ENCODE measurements at regions not wholly inside any gene's neighbourhood (a gene's known extent, or its start where the extent isn't known, plus 50 kb on each side); places are given as distances from the start of the nearest gene placed in this dataset.

DNA sequence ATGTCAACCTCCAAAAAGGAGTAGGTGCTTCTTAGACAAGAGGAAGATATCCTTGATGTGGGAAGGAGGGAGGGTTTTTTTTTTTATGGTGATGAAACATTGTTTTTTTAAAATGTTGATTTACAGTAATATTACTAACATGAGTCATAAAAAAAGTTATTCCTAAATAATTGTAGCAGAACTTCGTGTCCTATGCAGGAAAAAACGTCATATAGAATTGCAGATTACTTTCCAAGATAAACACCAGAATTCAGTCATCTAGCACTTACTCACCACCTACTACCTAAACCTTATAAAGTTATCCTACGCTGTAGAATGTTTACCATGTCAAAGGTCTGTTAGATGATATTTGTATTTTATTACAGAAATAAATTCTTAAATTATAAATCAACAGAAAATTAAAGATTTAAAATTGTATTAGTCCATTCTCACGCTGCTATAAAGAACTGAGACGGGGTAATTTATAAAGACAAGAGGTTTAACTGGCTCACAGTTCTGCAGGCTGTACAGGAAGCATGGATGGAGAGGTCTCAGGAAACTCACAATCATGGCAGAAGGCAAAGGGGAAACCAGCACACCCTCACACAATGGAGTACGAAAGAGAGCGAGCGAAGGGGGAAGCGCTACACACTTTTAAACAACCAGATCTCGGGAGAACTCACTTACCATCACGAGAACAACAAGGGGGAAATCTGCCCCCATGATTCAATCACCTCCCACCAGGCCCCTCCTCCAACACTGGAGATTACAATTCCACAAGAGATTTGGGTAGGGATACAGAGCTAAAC, 105.2 kb upstream of the NEBL start:
- ATAC-seq (ENCODE audit: low FRiP score in 2 of 2) (no peak), DNase-seq (no peak)
- no peaks in the 10 kb centered on the region for H3K27me3 ChIP-seq
- no peaks in the 10 kb centered on the region for H3K9me3 ChIP-seq
- no peak overlapping the region for H3K27ac ChIP-seq
- TF ChIP-seq, protein P1, sequence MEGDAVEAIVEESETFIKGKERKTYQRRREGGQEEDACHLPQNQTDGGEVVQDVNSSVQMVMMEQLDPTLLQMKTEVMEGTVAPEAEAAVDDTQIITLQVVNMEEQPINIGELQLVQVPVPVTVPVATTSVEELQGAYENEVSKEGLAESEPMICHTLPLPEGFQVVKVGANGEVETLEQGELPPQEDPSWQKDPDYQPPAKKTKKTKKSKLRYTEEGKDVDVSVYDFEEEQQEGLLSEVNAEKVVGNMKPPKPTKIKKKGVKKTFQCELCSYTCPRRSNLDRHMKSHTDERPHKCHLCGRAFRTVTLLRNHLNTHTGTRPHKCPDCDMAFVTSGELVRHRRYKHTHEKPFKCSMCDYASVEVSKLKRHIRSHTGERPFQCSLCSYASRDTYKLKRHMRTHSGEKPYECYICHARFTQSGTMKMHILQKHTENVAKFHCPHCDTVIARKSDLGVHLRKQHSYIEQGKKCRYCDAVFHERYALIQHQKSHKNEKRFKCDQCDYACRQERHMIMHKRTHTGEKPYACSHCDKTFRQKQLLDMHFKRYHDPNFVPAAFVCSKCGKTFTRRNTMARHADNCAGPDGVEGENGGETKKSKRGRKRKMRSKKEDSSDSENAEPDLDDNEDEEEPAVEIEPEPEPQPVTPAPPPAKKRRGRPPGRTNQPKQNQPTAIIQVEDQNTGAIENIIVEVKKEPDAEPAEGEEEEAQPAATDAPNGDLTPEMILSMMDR (IDR thresholded peaks at IDR 0.05) = no peak
- H3K36me3 ChIP-seq = no peaks in the 10 kb centered on the region
- H3K4me3 ChIP-seq = no peak overlapping the region
- WGBS, 2 donors = 59 to 61% methylated on average over 11 of the region's 11 CpGs
- no peaks in the 10 kb centered on the region for H3K4me1 ChIP-seq

DNA sequence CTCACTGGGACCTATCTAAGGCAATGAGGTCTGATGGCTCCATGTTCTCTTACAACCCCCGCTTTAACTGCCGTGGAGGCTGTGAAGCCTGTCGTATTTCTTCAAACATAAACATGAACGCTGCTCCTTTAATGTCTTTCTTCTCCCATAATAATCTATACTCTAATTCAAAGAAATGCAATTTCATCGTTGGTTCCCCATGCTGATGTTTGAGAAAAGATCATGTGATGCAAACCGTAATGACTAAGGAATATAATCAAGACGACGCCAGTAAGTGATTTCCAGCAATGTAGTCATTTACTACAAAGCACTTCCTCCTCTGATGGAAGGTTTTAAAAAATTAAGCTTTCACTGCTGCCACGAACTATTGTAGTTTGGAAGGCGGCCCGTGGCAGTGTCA, 102.6 kb upstream of the NEBL start:
- H3K27ac ChIP-seq = no peak overlapping the region
- no peak for ATAC-seq (ENCODE audit: low FRiP score in 2 of 2)
- no peak for DNase-seq
- H3K4me3 ChIP-seq = no peak overlapping the region
- peaks cover 0 to 5% (median 0%) of the 10 kb centered on the region in 4 donors for H3K4me1 ChIP-seq
- 87 to 90% methylated on average over 11 of the region's 11 CpGs for WGBS, 2 donors
- H3K9me3 ChIP-seq = no peaks in the 10 kb centered on the region
- no peaks in the 10 kb centered on the region for H3K36me3 ChIP-seq
- TF ChIP-seq POLR2A (IDR thresholded peaks at IDR 0.05) = no peak
- TF ChIP-seq, protein P1 (IDR thresholded peaks at IDR 0.05) = no peak
- H3K27me3 ChIP-seq = no peaks in the 10 kb centered on the region

DNA sequence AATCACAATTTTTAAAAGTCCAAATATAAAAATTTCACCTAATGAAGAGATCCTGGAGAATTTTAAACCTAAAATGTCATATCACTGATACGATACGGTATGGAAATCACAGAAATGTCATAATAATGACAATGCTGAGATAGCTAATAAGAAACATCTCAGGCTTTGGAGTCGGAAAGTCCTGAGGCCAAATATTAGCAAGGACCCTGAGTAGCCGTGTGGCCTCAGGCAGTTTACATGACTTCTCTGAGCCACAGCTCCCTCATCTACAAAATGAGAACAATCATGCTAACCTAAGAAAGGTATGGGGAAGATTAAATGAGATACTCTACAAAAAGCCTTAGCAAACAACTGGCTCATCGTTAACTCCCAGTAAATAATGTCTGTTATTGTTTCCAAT, 100.9 kb upstream of the NEBL start:
- H3K27ac ChIP-seq = no peak overlapping the region
- H3K4me1 ChIP-seq = peaks cover 0 to 5% (median 0%) of the 10 kb centered on the region in 4 donors
- TF ChIP-seq, protein P1 (IDR thresholded peaks at IDR 0.05) = no peak
- TF ChIP-seq POLR2A (IDR thresholded peaks at IDR 0.05) (no peak), EP300 (IDR thresholded peaks at IDR 0.05) (no peak), POLR2AphosphoS5 (IDR thresholded peaks at IDR 0.05) (no peak)
- ATAC-seq (ENCODE audit: low FRiP score in 2 of 2) (no peak), DNase-seq (no peak)
- H3K36me3 ChIP-seq = no peaks in the 10 kb centered on the region
- no peaks in the 10 kb centered on the region for H3K27me3 ChIP-seq
- no peak overlapping the region for H3K4me3 ChIP-seq
- no peaks in the 10 kb centered on the region for H3K9me3 ChIP-seq
- 88 to 93% methylated on average over 5 of the region's 5 CpGs for WGBS, 2 donors

DNA sequence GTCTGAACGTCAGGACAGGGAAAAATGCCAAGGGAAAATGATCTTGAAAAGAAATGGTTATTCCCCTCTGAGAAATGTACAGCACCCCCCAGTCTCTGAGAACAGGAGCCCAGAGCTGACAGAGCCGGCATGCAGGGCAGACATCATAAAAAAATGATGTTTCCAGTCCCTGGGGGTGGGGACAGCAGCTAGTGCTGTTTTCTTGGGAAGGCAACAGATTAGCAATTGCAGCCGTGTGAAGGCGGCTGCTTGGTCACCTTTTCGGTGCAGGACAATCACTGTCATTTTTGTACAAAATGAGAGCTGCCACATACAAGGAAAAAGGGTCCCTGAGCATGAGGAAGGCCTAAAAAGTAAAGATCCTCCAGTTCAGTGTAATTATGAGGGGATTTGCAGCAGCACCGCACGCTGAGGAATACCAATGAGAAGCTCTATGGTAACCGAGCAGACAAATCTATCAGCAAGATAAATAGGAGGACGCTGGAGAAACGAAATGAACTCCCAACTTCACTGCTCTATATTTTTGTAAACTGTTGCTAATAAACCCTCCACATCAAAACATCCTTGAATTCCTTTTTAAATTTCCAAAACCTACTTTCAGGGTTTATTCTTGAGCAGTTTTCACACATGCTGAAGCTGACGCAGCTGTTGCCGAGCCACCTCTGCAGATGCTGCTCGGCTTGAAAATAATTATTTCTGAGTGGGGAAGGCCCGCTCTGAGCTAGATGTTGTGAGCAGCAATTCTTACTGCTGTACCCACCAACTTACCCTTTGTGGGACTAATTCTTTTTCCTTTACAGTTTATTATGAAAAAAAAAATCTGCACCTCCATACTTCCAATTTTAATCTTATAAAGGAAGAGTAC, 98.2 kb upstream of the NEBL start:
- DNase-seq (no peak), ATAC-seq (ENCODE audit: low FRiP score in 2 of 2) (no peak)
- Histone ChIP-seq H3K9me3 (no peaks in the 10 kb centered on the region), H3K4me1 (peaks cover 0 to 5% (median 0%) of the 10 kb centered on the region in 4 donors), H3K4me3 (no peak overlapping the region), H3K27ac (no peak overlapping the region), H3K27me3 (no peaks in the 10 kb centered on the region), H3K36me3 (no peaks in the 10 kb centered on the region)
- TF ChIP-seq POLR2A (IDR thresholded peaks at IDR 0.05) = no peak
- WGBS, 2 donors = 59 to 63% methylated on average over 14 of the region's 14 CpGs

DNA sequence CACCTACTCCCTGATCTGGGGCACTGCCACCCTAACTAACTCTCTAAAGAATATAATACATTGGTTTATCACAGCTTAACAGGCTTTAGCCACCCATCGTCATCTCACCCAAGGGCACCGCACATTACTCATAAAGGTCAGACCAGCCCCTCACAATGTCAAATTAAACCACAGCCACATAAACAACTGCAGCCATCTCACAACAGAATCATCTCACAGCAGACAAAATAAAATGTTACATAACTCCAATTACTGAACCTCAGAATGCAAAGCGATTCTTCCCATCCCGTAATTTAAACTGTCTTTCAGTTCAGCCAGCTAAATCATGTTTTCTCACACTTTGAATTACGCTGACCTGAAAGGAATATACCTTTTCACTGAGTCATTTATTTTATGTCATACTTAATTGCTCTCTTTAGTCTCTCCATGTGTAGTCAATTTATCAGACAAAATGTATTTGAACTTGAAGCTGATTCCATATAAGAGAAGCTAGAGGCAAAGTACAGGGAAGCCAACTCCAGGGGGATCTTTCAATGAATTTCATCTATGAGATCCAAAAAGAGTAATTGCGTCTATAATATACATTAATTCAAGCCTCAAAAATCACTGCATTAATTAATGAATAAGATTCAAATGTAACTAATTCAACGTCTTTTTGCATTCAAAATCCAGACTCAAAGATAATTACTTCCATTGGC, 96.9 kb upstream of the NEBL start:
- no peaks in the 10 kb centered on the region for H3K27me3 ChIP-seq
- 92 to 94% methylated on average over 7 of the region's 7 CpGs for WGBS, 2 donors

More for the DNA sequence above, 96.9 kb upstream of the NEBL start:
- H3K27ac ChIP-seq = no peak overlapping the region
- TF ChIP-seq EP300 (IDR thresholded peaks at IDR 0.05) (no peak), POLR2AphosphoS5 (IDR thresholded peaks at IDR 0.05) (no peak), POLR2A (IDR thresholded peaks at IDR 0.05) (no peak)
- TF ChIP-seq, protein P1 (IDR thresholded peaks at IDR 0.05) = no peak
- no peaks in the 10 kb centered on the region for H3K36me3 ChIP-seq
- peaks cover 0 to 5% (median 0%) of the 10 kb centered on the region in 4 donors for H3K4me1 ChIP-seq
- no peak for ATAC-seq (ENCODE audit: low FRiP score in 2 of 2)
- DNase-seq = no peak
- H3K4me3 ChIP-seq = no peak overlapping the region
- H3K9me3 ChIP-seq = no peaks in the 10 kb centered on the region
